Glutamatergic neuron (in vitro differentiated cells): ENCODE measurements at regions not wholly inside any gene's neighbourhood (a gene's known extent, or its start where the extent isn't known, plus 50 kb on each side); places are given as distances from the start of the nearest gene placed in this dataset.

ENCODE experiments used
- DNase-seq: peaks from one replicate; pipeline ENCODE4 v3.0.0; 2022
- H3K27ac Mint-ChIP-seq: one replicate; pipeline ENCODE4 v1.8.0; 2020; ENCODE audit warnings: mild to moderate bottlenecking, mixed read lengths, inconsistent platforms; ENCODE audit not compliant: unreplicated experiment
- H3K27me3 Mint-ChIP-seq: one replicate; pipeline ENCODE4 v1.8.0; 2020; ENCODE audit warnings: mild to moderate bottlenecking, moderate library complexity, mixed read lengths, inconsistent platforms; ENCODE audit not compliant: unreplicated experiment
- H3K36me3 Mint-ChIP-seq: one replicate; pipeline ENCODE4 v1.8.0; 2020; ENCODE audit warnings: mild to moderate bottlenecking, mixed read lengths, inconsistent platforms; ENCODE audit not compliant: unreplicated experiment
- H3K4me1 Mint-ChIP-seq: one replicate; pipeline ENCODE4 v1.8.0; 2020; ENCODE audit warnings: mild to moderate bottlenecking, low read depth, mixed read lengths, inconsistent platforms; ENCODE audit not compliant: unreplicated experiment
- H3K4me3 Mint-ChIP-seq: one replicate; pipeline ENCODE4 v1.8.0; 2020; ENCODE audit warnings: mild to moderate bottlenecking, mixed read lengths, inconsistent platforms; ENCODE audit not compliant: unreplicated experiment
- H3K9me3 Mint-ChIP-seq: one replicate; pipeline ENCODE4 v1.8.0; 2020; ENCODE audit warnings: mild to moderate bottlenecking, moderate library complexity, mixed read lengths, inconsistent platforms; ENCODE audit not compliant: unreplicated experiment
- CTCF ChIP-seq: fragments of 200-600 bp; sonication (generic); IDR thresholded peaks from one replicate; pipeline ENCODE4 v1.5.0; 2021; ENCODE audit not compliant: partially characterized antibody, unreplicated experiment

GRCh38 chr6:10014557-10014956 lies 400.3 kb downstream of the TFAP2A start:
- Mint-ChIP-seq H3K27me3 (peaks cover 2% of the 10 kb centered on the region), H3K27ac (peak overlapping the region; percentile 76), H3K4me3 (no peak overlapping the region), H3K36me3 (peaks cover 7% of the 10 kb centered on the region), H3K4me1 (peaks cover 5% of the 10 kb centered on the region), H3K9me3 (peaks cover 6% of the 10 kb centered on the region)
- TF ChIP-seq CTCF = no peak
- DNase-seq = peak; percentile 34

DNA sequence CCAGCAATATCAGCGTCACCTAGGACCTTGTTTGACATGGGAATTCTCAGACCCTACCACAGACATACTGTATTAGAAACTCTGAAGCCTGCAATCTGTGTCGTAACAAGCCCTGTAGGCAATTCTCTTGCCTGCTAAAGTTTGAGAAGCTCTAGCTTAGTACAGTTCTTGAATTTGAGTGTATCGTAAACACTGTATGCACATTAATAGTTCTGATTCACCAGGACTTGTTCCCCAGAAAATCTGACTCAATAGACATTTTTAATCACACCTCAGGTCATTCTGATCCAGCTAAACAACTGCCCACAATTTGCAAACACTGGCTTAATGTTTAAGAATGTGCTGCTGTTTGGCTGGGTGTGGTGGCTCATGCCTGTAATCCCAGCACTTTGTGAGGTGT lies 414.3 kb downstream of the TFAP2A start:
- H3K36me3 Mint-ChIP-seq = no peaks in the 10 kb centered on the region
- peaks cover 2% of the 10 kb centered on the region for H3K27me3 Mint-ChIP-seq
- H3K27ac Mint-ChIP-seq = no peak overlapping the region

GRCh38 chr6:9999796-10000195 lies 415.1 kb downstream of the TFAP2A start:
- DNase-seq = no peak
- Mint-ChIP-seq H3K27ac (no peak overlapping the region), H3K4me3 (no peak overlapping the region), H3K36me3 (no peaks in the 10 kb centered on the region), H3K27me3 (peaks cover 2% of the 10 kb centered on the region), H3K4me1 (no peaks in the 10 kb centered on the region), H3K9me3 (no peaks in the 10 kb centered on the region)
- no peak for TF ChIP-seq CTCF

More for the DNA sequence above, 414.3 kb downstream of the TFAP2A start:
- TF ChIP-seq CTCF = no peak
- Mint-ChIP-seq H3K4me1 (no peaks in the 10 kb centered on the region), H3K4me3 (no peak overlapping the region), H3K9me3 (no peaks in the 10 kb centered on the region)
- no peak for DNase-seq

DNA sequence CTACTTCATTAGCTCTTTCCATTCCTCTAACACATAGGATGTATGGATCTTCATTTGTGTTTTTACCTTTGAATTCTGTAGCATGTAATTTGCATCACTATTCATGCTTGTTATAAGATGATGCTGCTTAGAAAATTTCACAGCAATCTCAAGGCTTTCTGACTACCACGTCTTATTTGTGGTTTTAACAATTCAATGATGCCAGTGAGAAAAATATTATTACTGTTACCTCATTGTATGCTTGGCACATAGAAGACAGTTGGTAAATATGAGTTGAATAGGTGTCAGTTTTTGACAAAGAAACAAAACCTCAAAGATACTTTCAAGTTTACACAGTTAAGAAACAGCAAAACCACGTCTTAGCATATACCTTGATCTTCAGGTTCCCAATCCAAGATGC lies 428.6 kb downstream of the TFAP2A start:
- Mint-ChIP-seq H3K27me3 (peaks cover 2% of the 10 kb centered on the region), H3K4me1 (no peaks in the 10 kb centered on the region), H3K9me3 (no peaks in the 10 kb centered on the region), H3K27ac (no peak overlapping the region), H3K36me3 (no peaks in the 10 kb centered on the region), H3K4me3 (no peak overlapping the region)
- TF ChIP-seq CTCF = no peak
- no peak for DNase-seq

DNA sequence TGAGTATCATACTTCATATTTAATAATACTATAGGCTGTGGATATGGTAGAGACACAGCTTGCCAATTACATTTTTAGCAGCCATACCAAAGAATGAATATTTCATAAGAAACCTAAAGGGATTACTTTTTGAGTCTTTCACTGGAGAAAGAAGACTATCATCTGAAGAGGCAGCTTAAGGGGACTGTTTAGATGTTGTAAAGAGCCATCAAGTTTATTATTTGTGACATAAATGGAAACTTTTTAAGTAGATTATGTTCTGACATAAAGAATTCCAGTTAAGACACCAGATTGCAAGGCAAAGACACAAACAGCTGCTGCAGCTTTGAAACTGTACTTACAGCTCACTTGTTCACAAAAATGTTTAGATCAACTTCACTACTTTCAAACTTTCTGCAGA lies 429.4 kb downstream of the TFAP2A start:
- Mint-ChIP-seq H3K9me3 (no peaks in the 10 kb centered on the region), H3K27ac (no peak overlapping the region), H3K4me1 (no peaks in the 10 kb centered on the region), H3K36me3 (no peaks in the 10 kb centered on the region), H3K27me3 (peaks cover 2% of the 10 kb centered on the region), H3K4me3 (no peak overlapping the region)
- no peak for DNase-seq
- TF ChIP-seq CTCF = no peak
